ENCODE measurements at regions not wholly inside any gene's neighbourhood (a gene's known extent, or its start where the extent isn't known, plus 50 kb on each side); places are given as distances from the start of the nearest gene placed in this dataset.

DNA sequence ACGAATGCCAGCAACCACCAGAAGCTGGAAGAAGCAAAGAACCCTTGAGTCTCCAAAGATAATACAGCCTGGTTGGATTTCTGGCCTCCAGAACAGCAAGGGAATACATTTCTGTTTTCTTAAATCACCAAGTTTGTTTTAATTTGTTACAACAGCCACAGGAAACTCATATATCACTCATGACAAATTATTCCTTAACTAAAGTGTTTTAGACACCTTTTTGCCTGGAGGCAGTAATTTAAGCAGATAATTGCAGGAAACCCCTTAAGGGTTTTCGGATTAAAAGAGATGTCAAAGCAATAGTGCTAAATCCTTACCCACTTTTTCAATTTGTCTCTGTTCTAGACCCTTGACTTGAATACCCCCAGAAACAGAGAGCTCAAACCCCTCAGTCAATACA lies 1050.0 kb downstream of the EPHA7 start:
- TF ChIP-seq, protein P1, sequence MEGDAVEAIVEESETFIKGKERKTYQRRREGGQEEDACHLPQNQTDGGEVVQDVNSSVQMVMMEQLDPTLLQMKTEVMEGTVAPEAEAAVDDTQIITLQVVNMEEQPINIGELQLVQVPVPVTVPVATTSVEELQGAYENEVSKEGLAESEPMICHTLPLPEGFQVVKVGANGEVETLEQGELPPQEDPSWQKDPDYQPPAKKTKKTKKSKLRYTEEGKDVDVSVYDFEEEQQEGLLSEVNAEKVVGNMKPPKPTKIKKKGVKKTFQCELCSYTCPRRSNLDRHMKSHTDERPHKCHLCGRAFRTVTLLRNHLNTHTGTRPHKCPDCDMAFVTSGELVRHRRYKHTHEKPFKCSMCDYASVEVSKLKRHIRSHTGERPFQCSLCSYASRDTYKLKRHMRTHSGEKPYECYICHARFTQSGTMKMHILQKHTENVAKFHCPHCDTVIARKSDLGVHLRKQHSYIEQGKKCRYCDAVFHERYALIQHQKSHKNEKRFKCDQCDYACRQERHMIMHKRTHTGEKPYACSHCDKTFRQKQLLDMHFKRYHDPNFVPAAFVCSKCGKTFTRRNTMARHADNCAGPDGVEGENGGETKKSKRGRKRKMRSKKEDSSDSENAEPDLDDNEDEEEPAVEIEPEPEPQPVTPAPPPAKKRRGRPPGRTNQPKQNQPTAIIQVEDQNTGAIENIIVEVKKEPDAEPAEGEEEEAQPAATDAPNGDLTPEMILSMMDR (conservative IDR thresholded peaks at IDR 0.05; ENCODE audit: low read depth, low read length) = no peak
- TF ChIP-seq EZH2phosphoT487 (IDR thresholded peaks at IDR 0.05; ENCODE audit: borderline replicate concordance, low read length) (no peak), EZH2 (IDR thresholded peaks at IDR 0.05; ENCODE audit: low read length, unreplicated experiment) (no peak)

Data from PC-3 (cell line).